ENCODE measurements at regions not wholly inside any gene's neighbourhood (a gene's known extent, or its start where the extent isn't known, plus 50 kb on each side); places are given as distances from the start of the nearest gene placed in this dataset.

DNA sequence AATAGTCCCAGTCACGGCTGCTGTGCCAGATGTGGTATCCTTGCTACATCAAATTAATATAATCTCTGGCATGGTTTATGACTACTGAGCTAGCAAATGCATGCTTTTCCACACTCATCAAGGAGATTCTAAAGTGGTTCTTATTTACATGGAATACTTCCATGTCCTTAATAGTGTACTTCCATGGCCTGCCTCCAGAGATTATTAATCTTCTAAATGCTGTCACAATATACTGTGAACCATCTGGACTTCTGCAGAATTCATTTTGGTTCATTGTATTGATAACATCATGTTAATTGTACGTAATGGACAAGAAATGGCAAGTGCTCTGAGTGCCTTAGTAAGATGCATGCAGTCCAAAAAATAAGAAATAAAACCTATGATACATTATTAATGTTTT lies 230.8 kb downstream of the NUAK1 start:
- TF ChIP-seq POLR2A (IDR thresholded peaks at IDR 0.05; ENCODE audit: low read length), result no peak
- TF ChIP-seq GATA1 (IDR thresholded peaks at IDR 0.05; ENCODE audit: low read depth, low read length), result no peak

All from erythroblast (primary cell).